ENCODE measurements at regions not wholly inside any gene's neighbourhood (a gene's known extent, or its start where the extent isn't known, plus 50 kb on each side); places are given as distances from the start of the nearest gene placed in this dataset.

GRCh38 chr6:23334360-23334759 is 765.0 kb downstream of the HDGFL1 start:
- no peak for TF ChIP-seq POLR2A (IDR thresholded peaks at IDR 0.05)
- TF ChIP-seq, protein P1, sequence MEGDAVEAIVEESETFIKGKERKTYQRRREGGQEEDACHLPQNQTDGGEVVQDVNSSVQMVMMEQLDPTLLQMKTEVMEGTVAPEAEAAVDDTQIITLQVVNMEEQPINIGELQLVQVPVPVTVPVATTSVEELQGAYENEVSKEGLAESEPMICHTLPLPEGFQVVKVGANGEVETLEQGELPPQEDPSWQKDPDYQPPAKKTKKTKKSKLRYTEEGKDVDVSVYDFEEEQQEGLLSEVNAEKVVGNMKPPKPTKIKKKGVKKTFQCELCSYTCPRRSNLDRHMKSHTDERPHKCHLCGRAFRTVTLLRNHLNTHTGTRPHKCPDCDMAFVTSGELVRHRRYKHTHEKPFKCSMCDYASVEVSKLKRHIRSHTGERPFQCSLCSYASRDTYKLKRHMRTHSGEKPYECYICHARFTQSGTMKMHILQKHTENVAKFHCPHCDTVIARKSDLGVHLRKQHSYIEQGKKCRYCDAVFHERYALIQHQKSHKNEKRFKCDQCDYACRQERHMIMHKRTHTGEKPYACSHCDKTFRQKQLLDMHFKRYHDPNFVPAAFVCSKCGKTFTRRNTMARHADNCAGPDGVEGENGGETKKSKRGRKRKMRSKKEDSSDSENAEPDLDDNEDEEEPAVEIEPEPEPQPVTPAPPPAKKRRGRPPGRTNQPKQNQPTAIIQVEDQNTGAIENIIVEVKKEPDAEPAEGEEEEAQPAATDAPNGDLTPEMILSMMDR (IDR thresholded peaks at IDR 0.05): no peak

All from right lobe of liver (tissue), 4 donors.